ENCODE measurements at regions not wholly inside any gene's neighbourhood (a gene's known extent, or its start where the extent isn't known, plus 50 kb on each side); places are given as distances from the start of the nearest gene placed in this dataset.
A peak's percentile ranks its signal among the peaks of the same experiment; 100 is the strongest.

- TF ChIP-seq PBX3 (IDR thresholded peaks at IDR 0.05) (no peak), SIN3A (IDR thresholded peaks at IDR 0.05; ENCODE audit: borderline replicate concordance, low read depth, low read length) (no peak), CTCF (IDR thresholded peaks at IDR 0.05) (no peak), FOXJ3 (CRISPR knock-in tag; IDR thresholded peaks at IDR 0.05) (no peak), CHD2 (IDR thresholded peaks at IDR 0.05; ENCODE audit: low read length, partially characterized antibody) (no peak), EP300 (IDR thresholded peaks at IDR 0.05; ENCODE audit: borderline replicate concordance in 1 of 2, low read depth in 1 of 2, low read length in 1 of 2) (peak in 1 of 2 experiments; percentile 46; a peak in 1 of 4 replicates), MEF2A (IDR thresholded peaks at IDR 0.05; ENCODE audit: borderline replicate concordance, low read depth) (no peak), GATA2 (CRISPR knock-in tag; IDR thresholded peaks at IDR 0.05) (peak; percentile 50; the same call in 1 of the 2 replicates), RCOR1 (IDR thresholded peaks at IDR 0.05; ENCODE audit: low read length) (0 out of 2 replicates have a peak, but pooled peaks have one; percentile 41), EZH2phosphoT487 (IDR thresholded peaks at IDR 0.05; ENCODE audit: borderline replicate concordance, low read depth) (no peak), RXRA (IDR thresholded peaks at IDR 0.05; ENCODE audit: borderline replicate concordance, low read depth) (no peak), ELF1 (IDR thresholded peaks at IDR 0.05) (no peak)
Observed at GRCh38 chr2:172372436-172372835, 55.0 kb upstream of the ITGA6 start (continued).

GRCh38 chr2:172373076-172373475, 54.3 kb upstream of the ITGA6 start:
- Histone ChIP-seq H3K9me2 (no peaks in the 10 kb centered on the region), H3K27ac (ENCODE audit: low read depth in 2 of 2, low read length in 1 of 2) (no peak overlapping the region), H3K4me1 (ENCODE audit: control insufficient read depth in 1 of 2, insufficient read depth in 2 of 2, low read depth in 1 of 2, low read length in 1 of 2) (peaks cover 0 to 2% of the 10 kb centered on the region in 2 experiments; a peak in 1 of 4 replicates), H4K20me1 (ENCODE audit: insufficient read depth) (no peaks in the 10 kb centered on the region), H3F3A (replicated peaks; ENCODE audit: insufficient read depth) (no peaks in the 10 kb centered on the region), H3K27me3 (ENCODE audit: insufficient read depth) (no peaks in the 10 kb centered on the region), H3K36me3 (replicated peaks in 1 of 2; ENCODE audit: control insufficient read depth in 1 of 2, insufficient read depth in 2 of 2, low read length in 1 of 2) (no peaks in the 10 kb centered on the region), H3K4me3 (ENCODE audit: low read depth in 2 of 2, low read length in 1 of 2) (no peak overlapping the region), H3K4me2 (no peak overlapping the region), H3K9me3 (no peaks in the 10 kb centered on the region), H3K9ac (no peak overlapping the region), H3K79me2 (ENCODE audit: insufficient read depth) (no peaks in the 10 kb centered on the region), H2AFZ (ENCODE audit: low read depth) (no peak overlapping the region)
- TF ChIP-seq GATA2 (CRISPR knock-in tag; IDR thresholded peaks at IDR 0.05) (no peak), TAF1 (IDR thresholded peaks at IDR 0.05; ENCODE audit: borderline replicate concordance, low read depth, low read length) (no peak), NFIC (IDR thresholded peaks at IDR 0.05; ENCODE audit: borderline replicate concordance) (no peak), TCF12 (IDR thresholded peaks at IDR 0.05) (no peak), IRF3 (IDR thresholded peaks at IDR 0.05; ENCODE audit: low read depth, low read length) (no peak), MEF2A (IDR thresholded peaks at IDR 0.05; ENCODE audit: borderline replicate concordance, low read depth) (no peak), USF2 (IDR thresholded peaks at IDR 0.05; ENCODE audit: borderline replicate concordance, low read depth, low read length) (no peak), USF1 (IDR thresholded peaks at IDR 0.05; ENCODE audit: borderline replicate concordance, low read depth) (no peak), FOXJ3 (CRISPR knock-in tag; IDR thresholded peaks at IDR 0.05) (no peak), RCOR1 (IDR thresholded peaks at IDR 0.05; ENCODE audit: low read length) (no peak), FOSL2 (IDR thresholded peaks at IDR 0.05; ENCODE audit: borderline replicate concordance, low read depth) (no peak), JUND (IDR thresholded peaks at IDR 0.05) (no peak), RXRA (IDR thresholded peaks at IDR 0.05; ENCODE audit: borderline replicate concordance, low read depth) (no peak)
- no peak for DNase-seq
- ChIA-PET CTCF (interaction anchor here (2.1 kb wide), 1 partner anchor 89 kb away, joined by 6 read pairs; no protein-coding TSS in a partner anchor), POLR2A (no interaction called here)
- 49% methylated on average over 5 of the region's 5 CpGs for WGBS (ENCODE audit: low lambda C conversion rate)
